DMS 273 (cell line): ENCODE measurements at regions not wholly inside any gene's neighbourhood (a gene's known extent, or its start where the extent isn't known, plus 50 kb on each side); places are given as distances from the start of the nearest gene placed in this dataset.
"Not testable (repeated sequence)": the region's sequence is repeated elsewhere in the genome, so short reads cannot be mapped to it uniquely, and the experiment has no call there.

Experiments used
- DNase-seq: peaks from one replicate; lab custom pipeline; 2025; ENCODE audit not compliant: unreplicated experiment; lab: John Stamatoyannopoulos, UW

DNA sequence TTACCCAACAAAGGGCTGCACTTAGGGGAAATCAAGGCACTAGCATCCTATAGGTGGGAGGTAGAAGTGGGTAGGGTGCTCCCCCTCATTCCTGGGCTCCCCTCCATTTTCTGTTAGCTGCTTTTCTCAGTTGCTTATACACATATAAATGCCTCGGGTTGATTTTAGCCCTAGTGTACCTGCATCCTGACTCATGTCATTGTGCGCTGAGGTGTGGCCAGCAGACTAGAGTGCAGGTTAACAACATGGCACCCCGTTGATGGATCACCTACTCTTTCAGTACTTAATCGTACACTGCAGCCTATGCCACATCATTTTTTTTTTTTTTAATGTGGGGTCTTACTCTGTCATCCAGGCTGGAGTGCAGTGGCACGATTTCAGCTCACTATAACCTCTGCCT, 144.0 kb upstream of the ITGB1 start:
- DNase-seq = no peak

DNA sequence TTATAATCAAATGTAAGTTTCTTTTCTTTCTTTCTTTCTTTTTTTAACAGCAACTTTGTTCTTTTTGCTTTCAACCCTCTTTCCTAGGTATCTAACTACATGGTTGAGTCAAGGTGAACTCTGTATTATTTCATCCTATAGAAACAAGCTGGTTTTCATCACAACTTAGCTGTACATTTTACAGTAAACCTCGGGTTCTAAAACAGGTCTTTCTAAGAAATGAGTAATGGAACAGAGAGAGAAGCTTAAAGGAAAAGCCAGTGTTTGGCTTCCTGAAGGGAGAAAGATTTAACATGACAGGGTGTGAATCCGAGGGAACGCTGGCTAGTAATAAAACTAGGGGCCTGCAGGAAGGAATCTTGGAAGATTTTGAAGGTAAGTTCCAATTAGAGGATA, 143.4 kb upstream of the ITGB1 start:
- DNase-seq = no peak

DNA sequence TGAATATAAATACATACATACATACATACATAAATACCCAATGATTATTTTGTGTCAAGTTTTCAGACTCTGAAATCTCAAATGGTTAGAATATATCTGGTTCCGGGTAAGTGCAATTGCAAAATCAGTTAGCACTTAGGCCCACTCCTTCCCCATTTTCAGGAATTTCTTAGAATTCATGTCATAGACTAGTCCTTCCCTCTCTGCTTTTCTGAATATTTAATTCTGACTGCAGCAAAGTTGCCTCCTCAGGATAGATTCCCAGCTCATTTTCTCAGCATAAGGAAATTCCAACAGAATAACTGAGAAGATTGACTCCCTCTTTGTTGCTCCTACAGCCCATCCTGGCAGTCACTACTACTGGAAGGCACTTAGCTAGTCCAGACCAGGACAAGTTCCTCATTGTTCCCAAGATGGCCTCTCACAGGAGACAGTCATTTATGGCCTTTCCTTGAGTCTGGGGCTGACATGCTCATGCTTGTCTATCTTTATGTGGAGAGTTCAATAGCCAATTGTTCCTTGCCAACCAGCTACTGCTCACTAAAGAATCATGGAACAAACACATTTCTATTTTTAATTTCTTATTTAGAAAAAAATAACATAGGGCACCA, 142.9 kb upstream of the ITGB1 start:
- no peak for DNase-seq

DNA sequence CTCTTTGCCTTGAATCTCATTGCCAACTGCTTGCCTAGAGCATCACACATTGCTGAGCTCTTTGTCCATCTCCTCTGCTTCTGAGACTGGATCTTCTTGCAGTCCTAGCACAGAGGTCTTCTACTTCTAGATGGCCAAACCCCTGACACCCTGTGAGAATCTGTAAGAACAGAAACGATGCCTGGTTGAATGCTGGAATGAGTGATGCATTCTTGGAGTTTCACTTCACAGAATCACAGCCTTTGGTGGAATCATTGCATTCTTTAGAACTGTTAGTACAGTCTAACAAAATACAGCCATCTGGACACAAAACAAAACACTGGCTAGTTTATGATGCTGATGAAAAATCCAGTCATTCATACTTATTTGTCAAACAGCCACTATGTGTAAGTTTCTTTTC, 141.7 kb upstream of the ITGB1 start:
- no peak for DNase-seq

DNA sequence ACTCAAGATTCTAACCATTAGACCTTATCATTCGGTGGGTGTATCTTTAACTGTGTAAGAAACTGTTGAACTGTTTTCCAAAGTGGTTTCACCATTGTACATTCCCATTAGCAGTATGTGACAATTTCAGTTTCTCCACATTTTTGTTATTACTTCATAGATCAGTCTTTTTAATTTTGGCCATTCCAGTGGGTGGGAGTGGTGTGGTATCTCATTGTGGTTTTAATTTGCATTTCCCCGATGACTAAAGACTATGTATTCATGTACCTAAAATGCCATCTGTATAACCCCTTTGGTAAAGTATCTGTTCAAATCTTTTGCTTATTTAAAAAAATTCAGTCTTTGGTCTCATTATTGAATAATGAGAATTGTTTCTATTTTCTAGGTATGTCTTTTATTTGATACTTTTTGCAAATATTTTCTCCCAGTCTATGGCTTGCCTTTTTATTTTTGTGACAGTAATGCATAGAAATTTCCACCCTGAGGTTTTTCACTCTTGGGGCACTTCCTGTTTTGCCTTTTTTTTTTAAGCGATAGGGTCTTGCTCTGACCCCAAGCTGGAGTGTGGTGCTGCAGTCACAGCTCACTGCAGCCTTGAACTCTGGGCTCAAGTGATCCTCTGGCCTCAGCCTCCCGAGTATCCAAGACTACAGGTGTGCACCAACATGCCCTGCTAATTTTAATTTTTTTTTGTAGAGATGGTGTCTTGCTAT, 141.1 kb upstream of the ITGB1 start:
- no peak for DNase-seq

DNA sequence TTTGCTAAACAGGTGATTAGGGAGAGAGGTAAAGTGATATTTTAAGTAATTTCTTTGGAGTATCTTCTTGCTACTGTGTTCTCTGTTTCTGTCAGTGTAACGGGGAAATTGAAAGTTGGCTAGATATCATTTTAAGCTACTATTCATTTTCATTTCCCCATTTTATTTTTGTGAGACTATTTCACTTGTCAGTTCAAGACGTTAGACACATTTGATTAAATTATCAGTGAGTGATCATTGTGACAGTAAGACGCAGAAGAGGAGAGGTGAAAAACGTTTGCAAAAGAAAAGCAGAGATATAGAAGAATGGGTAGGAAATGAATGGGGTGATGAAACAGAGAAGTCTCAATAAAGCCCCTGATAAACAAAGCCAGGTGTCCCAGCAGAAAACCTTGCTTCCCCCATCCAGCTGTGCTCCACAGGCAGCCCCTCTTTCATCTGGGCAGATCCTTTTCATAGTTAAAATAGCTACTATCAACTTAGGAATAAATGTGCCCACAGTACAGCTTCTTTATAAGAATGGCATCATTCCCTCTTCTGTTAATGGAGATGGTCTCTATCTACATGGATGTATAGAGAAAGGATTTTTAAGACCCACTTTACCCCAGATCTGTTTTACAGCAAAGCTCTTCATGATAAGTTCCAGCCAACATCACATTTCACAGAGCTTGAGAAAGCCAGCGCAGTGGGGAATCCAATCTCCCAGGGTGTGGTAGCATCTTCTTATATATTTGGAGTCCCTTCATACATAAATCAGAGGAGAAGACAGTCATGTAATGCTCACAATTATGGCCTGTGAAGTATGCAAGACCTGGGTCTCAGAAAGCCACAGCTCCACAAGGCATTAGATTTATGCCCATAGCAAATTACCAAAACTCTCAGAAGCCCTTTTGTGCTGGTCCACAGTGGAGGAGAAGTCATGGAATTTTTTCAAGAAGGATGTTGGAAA, 138.1 kb upstream of the ITGB1 start:
- no peak for DNase-seq

DNA sequence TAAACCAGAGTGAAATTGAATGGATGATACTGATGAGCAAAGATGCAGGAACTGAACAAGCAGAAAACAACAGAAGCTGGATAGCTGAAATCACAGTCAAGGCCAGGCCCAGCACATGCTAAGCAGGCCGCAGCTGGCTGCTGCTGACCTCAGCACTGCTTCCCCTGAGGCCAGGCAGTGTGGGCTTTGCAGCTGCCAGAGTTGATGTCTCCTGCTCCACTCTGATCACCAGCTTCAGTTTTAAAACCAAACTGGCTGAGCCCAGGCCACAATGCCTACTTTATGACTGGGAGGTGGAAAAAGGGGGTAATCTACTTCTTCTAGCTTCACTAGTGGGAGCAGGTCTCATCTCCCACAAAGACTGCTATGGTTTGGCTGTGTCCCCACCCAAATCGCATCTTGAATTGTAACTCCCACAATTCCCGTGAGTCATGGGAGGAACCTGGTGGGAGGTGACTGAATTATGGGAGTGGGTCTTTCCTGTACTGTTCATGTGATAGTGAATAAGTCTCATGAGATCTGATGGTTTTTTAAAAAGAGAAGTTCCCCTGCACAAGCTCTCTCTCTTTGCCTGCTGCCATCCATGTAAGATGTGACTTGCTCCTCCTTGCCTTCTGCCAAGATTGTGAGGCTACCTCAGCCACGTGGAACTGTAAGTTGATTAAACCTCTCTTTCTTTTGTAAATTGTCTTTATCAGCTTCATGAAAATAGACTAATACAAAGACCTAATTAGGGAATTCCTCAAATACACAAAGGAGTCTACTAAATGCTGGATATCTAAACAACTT, 136.4 kb upstream of the ITGB1 start:
- no peak for DNase-seq

DNA sequence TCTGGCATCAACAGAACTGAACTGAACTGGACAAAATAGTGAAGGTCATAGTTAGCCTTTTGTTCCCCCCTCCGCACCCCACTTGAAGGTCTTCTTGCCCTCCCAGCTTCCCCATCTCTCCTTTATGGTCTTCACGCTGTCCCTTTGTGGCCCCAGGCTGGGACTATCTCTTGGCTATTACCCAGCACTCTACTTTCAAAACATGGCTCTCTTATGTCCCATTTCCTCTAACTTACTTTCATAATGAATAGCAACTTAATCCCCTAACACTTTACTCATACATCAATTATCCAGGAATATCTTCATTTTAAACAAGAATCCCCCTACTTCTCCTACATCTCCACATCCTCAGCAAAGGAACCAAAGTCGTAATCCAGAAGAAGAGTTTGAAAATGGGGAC, 135.3 kb upstream of the ITGB1 start:
- DNase-seq = no peak

DNA sequence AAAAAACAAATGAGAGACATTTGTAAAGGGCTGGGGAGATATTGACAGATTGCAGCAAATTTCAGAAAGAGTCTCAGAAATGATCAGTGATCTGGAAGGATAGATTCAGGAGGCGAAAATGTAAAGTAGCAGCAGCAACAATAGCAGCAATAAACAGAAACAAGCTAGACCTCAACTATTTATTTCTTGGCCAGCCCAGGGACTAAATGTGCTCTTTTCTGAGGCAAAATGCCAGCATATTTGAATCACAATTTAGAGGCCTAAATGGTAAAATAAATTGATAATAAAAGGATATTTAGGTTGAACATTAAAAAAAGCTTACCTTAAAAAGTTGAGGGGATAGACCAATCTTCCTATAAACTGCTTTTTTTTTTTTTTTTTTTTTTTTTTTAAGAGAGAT, 134.6 kb upstream of the ITGB1 start:
- DNase-seq = no peak

DNA sequence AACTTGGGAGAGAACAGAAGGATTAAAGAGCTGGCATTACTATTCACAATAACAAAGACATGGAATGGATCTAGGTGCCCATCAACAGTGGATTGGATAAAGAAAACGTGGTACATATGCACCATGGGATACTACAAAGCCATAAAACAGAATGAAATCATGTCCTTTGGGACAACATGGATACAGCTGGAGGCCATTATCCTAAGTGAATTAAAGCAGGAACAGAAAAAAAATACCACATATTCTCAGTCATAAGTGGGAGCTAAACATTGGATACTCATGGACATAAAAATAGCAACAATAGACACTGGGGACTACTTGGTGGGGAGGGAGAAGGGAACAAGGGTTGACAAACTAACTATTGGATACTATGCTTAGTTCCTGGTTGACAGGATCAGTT, 133.2 kb upstream of the ITGB1 start:
- DNase-seq = no peak

DNA sequence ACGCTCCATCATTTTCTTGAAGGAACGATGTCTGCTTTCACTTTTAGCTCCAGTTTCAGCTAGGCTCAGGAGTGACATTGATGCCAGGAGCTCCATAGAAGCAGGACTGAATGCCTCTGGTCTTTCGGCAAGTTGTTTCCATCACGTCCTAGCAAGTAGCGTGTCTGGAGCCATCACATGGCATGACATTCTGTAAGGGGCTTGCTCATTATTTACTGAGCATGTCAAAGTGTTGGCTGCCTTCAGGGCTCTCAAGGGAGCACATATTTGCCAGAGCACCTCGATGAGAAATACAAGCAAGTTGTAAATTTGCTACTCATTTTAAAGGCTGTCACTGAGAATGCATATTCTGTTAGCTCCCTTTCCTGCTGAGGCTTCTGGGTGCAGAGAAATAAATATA, 131.0 kb upstream of the ITGB1 start:
- no peak for DNase-seq

DNA sequence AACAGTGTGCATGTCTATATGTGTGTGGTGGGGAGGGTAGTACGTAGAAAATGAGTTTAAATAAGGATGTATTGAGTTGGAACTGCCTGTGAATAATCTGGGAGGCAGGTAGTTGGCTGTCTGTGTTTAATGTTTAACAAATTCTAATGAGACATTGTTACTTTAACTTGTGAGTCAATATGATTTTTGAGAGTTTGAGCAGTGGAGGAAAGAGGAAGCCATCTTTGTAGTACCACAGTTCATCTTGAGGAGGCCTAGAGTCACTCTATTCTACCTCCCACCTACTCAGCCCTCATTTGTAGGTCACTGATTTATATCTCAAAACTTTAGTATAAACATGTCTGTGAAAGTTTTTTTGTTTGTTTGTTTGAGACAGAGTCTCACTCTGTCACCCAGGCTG, 129.9 kb upstream of the ITGB1 start:
- no peak for DNase-seq

DNA sequence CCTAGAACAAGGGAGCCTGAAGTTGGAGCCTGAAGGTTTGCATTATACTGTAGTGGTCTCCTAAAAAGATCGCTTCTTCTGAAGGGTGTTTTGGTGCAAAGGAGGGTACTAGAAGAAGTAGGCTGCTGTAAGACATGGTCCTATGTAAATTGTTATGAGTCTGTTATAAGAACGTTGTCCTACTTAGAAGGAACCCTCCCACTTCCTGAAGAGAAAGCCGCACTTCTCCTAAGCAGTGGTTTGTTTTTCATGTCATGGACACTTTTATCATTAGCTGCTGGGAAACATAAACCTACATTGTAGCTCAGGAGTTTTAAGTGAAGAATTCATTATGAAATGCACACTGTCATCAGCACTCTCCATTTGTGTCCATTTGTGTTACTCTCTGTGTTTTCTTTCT, 129.1 kb upstream of the ITGB1 start:
- DNase-seq = no peak

DNA sequence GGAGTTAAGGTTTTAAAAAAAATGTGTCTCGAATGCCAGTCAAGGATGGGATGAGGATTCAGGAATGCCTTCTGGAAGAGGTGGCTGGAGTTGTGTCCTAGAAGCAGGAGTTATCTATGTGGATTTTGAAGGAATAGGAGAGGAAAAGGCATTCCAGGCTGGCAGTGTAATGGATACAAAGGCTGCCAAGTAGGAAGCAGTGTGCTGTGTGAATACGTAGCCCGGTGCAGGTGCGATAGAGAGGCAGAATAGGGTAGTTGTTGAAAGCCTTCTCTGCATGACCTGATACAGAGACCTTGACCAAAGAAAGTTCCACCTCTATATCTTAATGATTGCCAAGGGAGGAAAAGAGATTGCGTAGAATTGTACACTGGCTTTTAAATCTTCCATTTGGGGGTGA, 128.1 kb upstream of the ITGB1 start:
- no peak for DNase-seq

DNA sequence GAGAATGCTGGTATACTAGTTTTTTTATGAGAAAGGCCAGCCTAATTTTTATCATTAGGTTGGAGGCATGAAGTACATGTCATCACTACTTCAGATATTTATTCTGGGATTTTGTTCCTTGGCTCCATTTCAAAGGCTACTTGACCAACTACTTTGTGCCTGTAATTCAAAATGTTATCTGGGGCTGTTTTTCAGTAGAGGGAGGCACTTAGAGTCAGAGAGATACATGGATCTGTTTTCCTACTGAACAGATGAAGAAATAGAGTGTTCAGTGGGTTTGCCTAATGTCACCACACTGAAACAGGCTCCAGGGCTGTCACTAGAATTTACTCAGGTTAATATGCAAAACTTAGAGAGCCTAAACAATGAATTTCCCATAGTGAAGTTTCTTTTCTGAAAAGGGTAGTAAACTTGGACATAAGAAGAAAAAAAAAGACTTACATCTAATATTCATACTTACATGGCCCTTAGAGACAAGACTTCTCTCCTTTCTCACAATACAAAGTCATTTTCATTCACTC, 127.3 kb upstream of the ITGB1 start:
- no peak for DNase-seq

DNA sequence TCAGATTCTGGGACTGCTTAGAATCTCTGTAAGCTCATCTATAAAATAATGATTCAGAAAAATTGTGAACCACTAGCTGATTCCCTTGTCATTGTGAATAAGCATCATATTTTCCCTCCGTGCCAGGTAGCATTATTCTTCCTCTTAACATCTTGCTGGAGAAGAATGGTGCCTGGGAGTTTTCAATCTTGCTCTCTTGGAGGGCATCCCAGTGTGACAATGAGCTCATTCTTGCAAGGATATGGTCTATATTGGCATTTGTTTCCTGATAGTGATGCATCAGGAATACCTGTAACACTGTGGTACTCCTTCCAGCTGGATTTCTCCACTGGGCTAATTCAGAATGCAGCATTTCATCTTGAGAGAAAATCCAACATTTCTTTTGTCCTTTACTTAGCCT, 126.4 kb upstream of the ITGB1 start:
- DNase-seq = no peak

DNA sequence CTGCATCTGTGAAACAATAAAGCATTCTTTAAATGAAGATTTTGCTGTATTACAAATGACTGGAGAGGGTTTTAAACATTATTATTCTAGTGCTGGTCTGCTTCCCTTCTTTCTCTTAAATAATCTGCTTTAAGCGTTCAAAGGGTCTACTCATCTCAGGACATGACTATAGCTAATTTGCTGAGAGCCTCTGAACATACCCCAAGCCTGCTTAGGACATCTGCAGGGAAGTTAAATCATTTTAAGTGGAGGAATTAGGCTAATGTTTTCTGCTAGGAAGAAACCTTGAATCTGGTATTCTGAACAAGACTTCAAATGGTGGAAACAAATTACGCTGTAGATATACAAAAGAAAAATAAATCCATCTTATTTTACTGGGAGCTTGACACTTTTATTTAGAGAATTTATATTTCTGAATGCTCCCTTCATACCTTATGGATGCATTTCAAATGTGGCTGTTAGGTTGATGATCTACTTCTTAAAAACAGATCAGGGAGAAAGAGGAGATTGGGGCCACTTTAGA, 124.4 kb upstream of the ITGB1 start:
- no peak for DNase-seq

DNA sequence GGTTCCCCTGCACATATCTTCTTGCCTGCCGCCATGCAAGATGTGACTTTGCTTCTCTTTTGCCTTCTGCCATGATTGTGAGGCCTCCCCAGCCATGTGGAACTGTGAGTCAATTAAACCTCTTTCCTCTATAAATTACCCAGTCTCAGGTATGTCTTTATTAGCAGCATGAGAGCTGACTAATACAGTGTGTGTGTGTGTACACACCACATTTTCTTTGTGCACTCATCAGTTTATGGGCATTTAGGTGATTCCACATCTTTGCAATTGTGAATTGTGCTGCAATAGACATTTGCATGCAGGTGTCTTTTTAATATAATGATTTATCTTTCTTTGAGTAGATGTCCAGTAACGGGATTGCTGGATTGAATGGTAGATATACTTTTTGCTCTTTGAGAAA, 122.4 kb upstream of the ITGB1 start:
- DNase-seq = not testable (repeated sequence)

DNA sequence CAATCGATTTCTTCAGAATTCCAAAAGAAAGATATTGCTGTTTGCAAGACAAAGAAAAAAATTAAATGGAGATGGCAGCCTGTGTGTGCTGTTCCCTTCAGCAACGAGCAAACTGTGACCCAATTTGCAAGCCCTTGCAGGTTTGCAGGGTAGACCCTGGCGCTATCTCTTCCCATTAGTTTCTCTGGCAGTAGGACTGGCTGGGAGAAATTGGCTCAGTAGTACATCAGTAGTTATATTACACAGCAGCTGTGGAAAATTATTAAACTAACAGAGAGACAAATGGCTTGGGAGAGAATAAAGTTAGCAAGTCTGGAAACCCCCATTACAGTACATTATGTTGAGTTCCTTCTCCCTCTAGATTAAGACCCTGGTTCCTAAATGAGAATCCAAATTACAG, 116.4 kb upstream of the ITGB1 start:
- DNase-seq = no peak

DNA sequence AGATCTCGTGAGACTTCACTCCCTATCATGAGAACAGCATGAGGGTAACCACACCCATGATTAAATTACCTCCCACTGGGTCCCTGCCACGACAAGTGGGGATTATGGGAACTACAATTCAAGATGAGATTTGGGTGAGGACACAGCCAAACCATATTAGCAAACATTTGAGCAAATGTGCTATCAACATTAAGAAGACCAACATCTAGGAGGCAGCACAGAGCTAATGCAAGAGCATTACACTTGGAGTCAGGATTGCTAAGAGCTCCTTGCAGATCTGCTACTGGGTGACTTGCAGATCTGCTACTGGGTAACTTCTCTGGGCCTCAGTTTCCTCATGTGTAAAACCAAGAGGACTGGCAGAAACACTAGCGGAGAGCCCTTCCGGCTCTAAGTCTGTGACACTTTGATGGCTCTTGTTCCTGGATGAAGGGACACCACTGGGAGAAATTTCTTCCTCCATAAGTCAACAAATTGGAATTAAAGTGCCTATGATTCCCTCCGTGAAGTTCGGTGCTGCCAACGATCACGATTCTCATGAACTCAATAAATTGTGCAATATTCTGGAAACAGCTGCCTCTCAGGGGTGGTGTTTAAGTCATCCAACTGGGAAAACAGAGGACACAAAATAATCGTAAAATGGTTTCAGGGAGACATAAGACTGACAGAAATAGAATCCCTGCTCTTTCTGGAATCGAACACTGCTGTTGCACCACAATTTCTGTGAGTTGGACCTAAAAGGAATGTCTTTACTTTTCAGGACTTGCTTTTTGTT, 115.8 kb upstream of the ITGB1 start:
- DNase-seq = no peak
